HUES64 (cell line): ENCODE measurements at regions not wholly inside any gene's neighbourhood (a gene's known extent, or its start where the extent isn't known, plus 50 kb on each side); places are given as distances from the start of the nearest gene placed in this dataset.

Source experiments
- H3K27ac ChIP-seq: 2 replicates; pipeline ENCODE4 v1.7.0; 2013; ENCODE audit warnings: low read depth, low read length, inconsistent platforms
- H3K27me3 ChIP-seq: 2 replicates; pipeline ENCODE4 v1.6.1; 2013; ENCODE audit warnings: mild to moderate bottlenecking, low read length; ENCODE audit not compliant: insufficient read depth
- H3K36me3 ChIP-seq: 2 replicates; pipeline ENCODE4 v1.6.1; 2013; ENCODE audit warnings: mild to moderate bottlenecking, low read length; ENCODE audit not compliant: insufficient read depth
- H3K4me1 ChIP-seq: 2 replicates; pipeline ENCODE4 v1.6.1; 2013; ENCODE audit warnings: mild to moderate bottlenecking, low read length, moderate library complexity; ENCODE audit not compliant: insufficient read depth
- H3K4me3 ChIP-seq: 2 replicates; pipeline ENCODE4 v1.5.1; 2013; ENCODE audit warnings: mild to moderate bottlenecking, low read length, moderate library complexity
- H3K9ac ChIP-seq: 2 replicates; pipeline ENCODE4 v1.6.1; 2013; ENCODE audit warnings: mild to moderate bottlenecking, low read depth, low read length
- H3K9me3 ChIP-seq: 2 replicates; pipeline ENCODE4 v1.6.1; 2013; ENCODE audit warnings: low read depth, low read length; ENCODE audit not compliant: insufficient read depth
- WGBS: fragments of 150-250, 120-280 bp; methylation state at CpG from one replicate; pipeline ENCODE4 v1.1.7; 2013; ENCODE audit warnings: missing lambda C conversion rate; 5-methylcytosine and 5-hydroxymethylcytosine counted together

DNA sequence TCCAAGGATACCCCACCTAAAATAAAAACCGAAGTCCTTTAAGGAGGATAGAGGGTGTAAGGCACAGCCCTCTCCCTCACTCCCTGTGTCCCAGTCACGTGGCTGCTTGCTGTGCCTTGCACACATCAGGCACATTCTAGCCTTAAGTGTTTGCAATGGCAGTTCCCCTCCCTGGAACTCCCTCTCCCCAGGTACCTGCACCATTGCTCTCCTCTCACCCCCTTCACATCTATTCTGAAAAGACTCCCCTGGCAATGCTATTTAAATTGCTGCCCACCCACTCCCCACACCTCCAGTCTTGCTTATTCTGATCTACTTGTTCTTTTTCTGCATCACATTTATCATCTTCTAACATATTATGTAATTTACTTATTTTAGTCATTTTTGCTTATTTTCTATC, 91.6 kb upstream of the LNX1 start:
- Histone ChIP-seq H3K27ac (no peak overlapping the region), H3K36me3 (no peaks in the 10 kb centered on the region), H3K9me3 (no peaks in the 10 kb centered on the region), H3K9ac (no peak overlapping the region), H3K4me3 (no peak overlapping the region), H3K27me3 (no peaks in the 10 kb centered on the region), H3K4me1 (no peaks in the 10 kb centered on the region)
- 81% methylated on average over 2 of the region's 2 CpGs for WGBS

- Histone ChIP-seq H3K9ac (no peak overlapping the region), H3K36me3 (no peaks in the 10 kb centered on the region)
- 94% methylated on average over 1 of the region's 1 CpG for WGBS
Observed at GRCh38 chr4:53682196-53682595, 90.9 kb upstream of the LNX1 start.

GRCh38 chr4:53680598-53680997, 89.3 kb upstream of the LNX1 start:
- Histone ChIP-seq H3K4me3 (no peak overlapping the region), H3K9me3 (no peaks in the 10 kb centered on the region), H3K36me3 (no peaks in the 10 kb centered on the region), H3K9ac (no peak overlapping the region), H3K27me3 (no peaks in the 10 kb centered on the region), H3K27ac (no peak overlapping the region), H3K4me1 (no peaks in the 10 kb centered on the region)
- WGBS, result 94% methylated on average over 1 of the region's 1 CpG

More at GRCh38 chr4:53682196-53682595, 90.9 kb upstream of the LNX1 start:
- H3K27me3 ChIP-seq, result no peaks in the 10 kb centered on the region
- H3K27ac ChIP-seq, result no peak overlapping the region
- H3K4me1 ChIP-seq, result no peaks in the 10 kb centered on the region
- no peaks in the 10 kb centered on the region for H3K9me3 ChIP-seq
- H3K4me3 ChIP-seq, result no peak overlapping the region

DNA sequence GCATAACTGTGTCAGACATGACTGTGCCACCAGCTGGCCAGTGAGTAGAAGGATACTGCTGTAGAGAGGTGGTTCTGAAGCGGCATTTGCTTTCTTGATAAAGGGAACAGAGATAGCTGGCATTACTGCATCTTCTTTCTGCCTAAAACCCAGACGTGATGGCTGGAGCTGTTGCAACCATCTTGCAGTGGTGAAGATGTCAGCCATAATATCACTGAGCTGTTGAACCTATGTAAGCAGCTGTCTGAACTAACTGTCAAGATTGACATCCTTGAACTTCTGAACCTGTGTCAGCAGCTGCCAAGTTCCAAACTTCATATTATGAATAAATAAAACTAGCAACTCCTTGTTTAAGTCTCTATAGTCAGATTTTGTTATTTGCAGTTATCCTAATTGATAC, 88.9 kb upstream of the LNX1 start:
- Histone ChIP-seq H3K9me3 (no peaks in the 10 kb centered on the region), H3K27ac (no peak overlapping the region), H3K27me3 (no peaks in the 10 kb centered on the region), H3K36me3 (no peaks in the 10 kb centered on the region), H3K4me3 (no peak overlapping the region), H3K9ac (no peak overlapping the region), H3K4me1 (no peaks in the 10 kb centered on the region)
- 89% methylated on average over 2 of the region's 2 CpGs for WGBS

DNA sequence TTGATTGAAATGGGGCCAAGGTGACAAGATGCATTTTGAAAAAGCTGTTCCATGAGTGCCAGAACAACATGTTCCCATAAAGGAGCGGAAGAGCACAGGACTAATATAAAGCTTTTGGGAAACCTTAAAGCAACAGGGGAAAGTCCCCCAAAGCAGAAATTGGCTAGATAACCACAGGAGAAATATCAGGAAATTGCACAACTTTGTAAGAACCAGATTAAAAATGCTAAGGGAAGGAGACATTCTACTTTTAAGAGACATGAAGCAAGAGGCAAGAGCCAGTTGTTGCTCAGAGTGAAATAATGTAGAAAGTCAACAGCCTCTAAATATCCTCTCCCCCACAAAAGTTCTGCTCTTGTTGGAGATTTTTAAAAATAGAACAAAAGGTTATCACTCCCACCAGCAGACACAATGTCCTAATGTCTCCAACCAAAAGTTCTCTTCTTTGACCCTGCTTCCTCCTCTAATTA, 85.2 kb upstream of the LNX1 start:
- 100% methylated on average over 1 of the region's 1 CpG for WGBS
- no peak overlapping the region for H3K9ac ChIP-seq
- no peaks in the 10 kb centered on the region for H3K4me1 ChIP-seq
- no peak overlapping the region for H3K27ac ChIP-seq
- no peak overlapping the region for H3K4me3 ChIP-seq
- no peaks in the 10 kb centered on the region for H3K9me3 ChIP-seq
- no peaks in the 10 kb centered on the region for H3K27me3 ChIP-seq
- no peaks in the 10 kb centered on the region for H3K36me3 ChIP-seq

DNA sequence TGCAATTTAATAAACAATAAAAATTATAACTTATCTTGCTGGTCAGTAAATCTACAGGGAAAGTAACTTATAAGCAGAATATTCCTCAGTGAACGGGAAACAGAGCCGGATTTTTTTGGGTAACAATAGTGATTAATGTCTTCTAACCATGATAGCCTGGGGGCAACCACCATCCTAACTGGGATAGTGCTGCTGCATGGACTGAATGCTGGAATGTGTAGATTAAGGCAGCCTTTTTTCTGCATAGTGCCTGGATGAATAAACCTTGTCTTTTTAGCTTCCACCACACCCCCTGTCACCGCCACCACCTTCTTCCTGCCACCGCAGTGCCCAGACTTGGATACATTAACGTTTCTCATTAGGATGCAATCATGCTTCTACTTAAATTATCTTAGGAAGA, 83.6 kb upstream of the LNX1 start:
- 81% methylated on average over 5 of the region's 5 CpGs for WGBS
- Histone ChIP-seq H3K4me1 (no peaks in the 10 kb centered on the region), H3K9ac (no peak overlapping the region), H3K27ac (no peak overlapping the region), H3K4me3 (no peak overlapping the region), H3K9me3 (no peaks in the 10 kb centered on the region), H3K36me3 (no peaks in the 10 kb centered on the region), H3K27me3 (no peaks in the 10 kb centered on the region)

DNA sequence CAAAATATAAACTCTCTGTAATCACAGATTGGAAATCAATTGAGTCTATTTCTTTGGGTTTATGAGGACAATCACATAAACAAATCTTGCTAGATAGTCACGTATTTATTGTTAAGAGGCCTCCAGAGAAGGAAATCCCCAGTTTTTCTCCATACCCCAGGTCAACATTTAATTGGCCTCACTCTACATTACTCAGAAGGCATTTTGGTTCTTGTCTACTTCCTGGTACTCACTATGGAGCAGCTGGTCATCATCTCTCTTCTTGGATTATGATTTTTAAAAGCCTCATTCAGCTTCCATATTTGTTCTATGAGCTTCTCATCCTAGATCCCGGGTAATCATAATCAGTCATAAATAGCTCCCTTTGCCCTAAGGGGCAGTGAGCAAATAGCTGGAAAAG, 81.6 kb upstream of the LNX1 start:
- no peaks in the 10 kb centered on the region for H3K27me3 ChIP-seq
- no peaks in the 10 kb centered on the region for H3K9me3 ChIP-seq
- no peaks in the 10 kb centered on the region for H3K4me1 ChIP-seq
- H3K36me3 ChIP-seq, result no peaks in the 10 kb centered on the region
- 94% methylated on average over 2 of the region's 2 CpGs for WGBS
- no peak overlapping the region for H3K27ac ChIP-seq
- no peak overlapping the region for H3K4me3 ChIP-seq
- H3K9ac ChIP-seq, result no peak overlapping the region

DNA sequence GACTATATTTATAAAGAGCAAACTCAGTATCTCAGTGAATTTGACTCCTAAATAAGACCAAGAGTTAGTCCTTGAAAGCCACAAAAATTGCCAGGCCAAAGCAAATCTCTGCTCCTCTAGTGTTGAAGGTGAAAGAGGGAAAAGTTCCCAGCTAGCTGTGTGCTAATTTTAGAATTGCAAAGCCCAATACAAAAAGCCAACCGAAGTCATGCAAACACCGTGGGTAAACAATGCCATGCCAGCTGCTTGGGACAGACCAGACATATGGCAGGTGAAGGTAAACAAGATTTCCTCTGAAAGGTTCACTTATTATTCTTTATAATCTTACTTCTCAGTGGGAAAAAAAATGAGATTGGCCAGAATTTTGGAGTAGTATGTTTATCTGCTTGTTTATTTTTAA, 80.5 kb upstream of the LNX1 start:
- H3K36me3 ChIP-seq, result no peaks in the 10 kb centered on the region
- no peaks in the 10 kb centered on the region for H3K4me1 ChIP-seq
- no peak overlapping the region for H3K4me3 ChIP-seq
- WGBS, result 92% methylated on average over 2 of the region's 2 CpGs
- no peak overlapping the region for H3K9ac ChIP-seq
- H3K9me3 ChIP-seq, result no peaks in the 10 kb centered on the region
- H3K27me3 ChIP-seq, result no peaks in the 10 kb centered on the region
- no peak overlapping the region for H3K27ac ChIP-seq

DNA sequence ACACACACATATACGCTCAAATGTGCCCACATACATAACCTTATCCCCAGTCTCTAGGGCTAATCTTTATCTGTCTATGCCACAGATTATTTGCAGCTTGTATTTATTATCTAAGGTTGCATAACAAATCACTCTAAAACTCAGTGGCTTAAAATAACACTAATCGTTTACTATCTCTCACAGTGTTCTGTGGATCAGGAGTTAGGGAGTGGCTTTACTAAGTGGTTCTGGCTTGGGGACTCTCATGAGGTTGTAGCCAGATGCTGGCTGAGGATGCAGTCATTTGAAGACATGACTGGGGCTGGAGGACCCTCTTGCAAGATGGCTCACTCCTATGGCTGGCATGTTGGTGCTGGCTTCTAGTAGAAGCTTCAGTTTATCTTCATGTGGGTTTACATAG, 68.5 kb upstream of the LNX1 start:
- 94% methylated on average over 1 of the region's 2 CpGs for WGBS
- Histone ChIP-seq H3K4me3 (no peak overlapping the region), H3K27ac (no peak overlapping the region)

DNA sequence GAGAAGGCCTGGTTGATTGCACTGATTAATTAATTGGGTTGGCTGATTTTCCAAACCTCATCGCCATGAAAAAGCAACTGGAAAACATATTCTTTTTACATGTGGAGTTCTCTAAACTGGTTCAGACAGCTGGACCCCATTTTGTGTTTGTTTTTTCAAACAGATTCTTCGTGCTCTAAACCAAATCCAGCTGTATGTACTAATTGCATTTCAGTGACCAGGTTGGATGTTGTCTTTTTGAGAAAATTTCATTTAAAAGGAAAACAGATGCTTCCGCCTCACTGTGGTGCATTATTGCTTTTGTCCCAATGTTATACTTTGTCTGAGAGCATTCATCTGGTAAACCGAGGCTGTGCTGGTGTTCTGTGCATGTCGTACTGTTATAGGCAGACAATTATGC, 67.8 kb upstream of the LNX1 start:
- Histone ChIP-seq H3K4me1 (no peaks in the 10 kb centered on the region), H3K9ac (no peak overlapping the region), H3K4me3 (no peak overlapping the region), H3K27me3 (no peaks in the 10 kb centered on the region), H3K9me3 (no peaks in the 10 kb centered on the region), H3K36me3 (no peaks in the 10 kb centered on the region), H3K27ac (no peak overlapping the region)
- 94% methylated on average over 5 of the region's 5 CpGs for WGBS

More for the DNA sequence above, 68.5 kb upstream of the LNX1 start:
- no peaks in the 10 kb centered on the region for H3K9me3 ChIP-seq
- no peaks in the 10 kb centered on the region for H3K27me3 ChIP-seq
- no peak overlapping the region for H3K9ac ChIP-seq
- no peaks in the 10 kb centered on the region for H3K4me1 ChIP-seq
- no peaks in the 10 kb centered on the region for H3K36me3 ChIP-seq

DNA sequence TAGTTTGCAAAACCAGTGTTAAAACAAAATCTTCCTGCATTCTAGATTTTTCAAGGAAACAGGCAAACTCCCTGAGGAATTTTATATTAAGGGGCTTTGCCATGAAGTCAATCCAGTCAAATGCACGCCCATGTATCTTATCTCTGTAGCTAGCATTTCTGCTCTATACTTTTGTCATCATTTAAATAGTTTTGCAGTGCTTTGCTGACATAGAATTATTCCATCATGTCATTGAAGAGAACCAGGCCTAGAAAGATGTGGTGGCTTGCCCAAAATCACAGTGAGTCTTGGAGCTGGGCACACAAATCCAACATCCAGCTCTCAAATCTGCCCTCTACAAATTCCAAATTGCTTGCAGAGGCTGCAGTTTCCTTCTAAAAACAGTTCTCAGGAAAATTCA, 66.7 kb upstream of the LNX1 start:
- H3K27ac ChIP-seq, result no peak overlapping the region
- no peak overlapping the region for H3K4me3 ChIP-seq
- H3K36me3 ChIP-seq, result no peaks in the 10 kb centered on the region
- no peaks in the 10 kb centered on the region for H3K4me1 ChIP-seq
- H3K27me3 ChIP-seq, result no peaks in the 10 kb centered on the region
- WGBS, result 86% methylated on average over 1 of the region's 1 CpG
- no peaks in the 10 kb centered on the region for H3K9me3 ChIP-seq
- no peak overlapping the region for H3K9ac ChIP-seq

- Histone ChIP-seq H3K9me3 (no peaks in the 10 kb centered on the region), H3K4me1 (no peaks in the 10 kb centered on the region), H3K27ac (no peak overlapping the region), H3K36me3 (no peaks in the 10 kb centered on the region), H3K4me3 (no peak overlapping the region), H3K9ac (no peak overlapping the region), H3K27me3 (no peaks in the 10 kb centered on the region)
- 94% methylated on average over 6 of the region's 7 CpGs for WGBS
Observed at GRCh38 chr4:53656421-53656981, 65.2 kb upstream of the LNX1 start.
